ENCODE measurements at regions not wholly inside any gene's neighbourhood (a gene's known extent, or its start where the extent isn't known, plus 50 kb on each side); places are given as distances from the start of the nearest gene placed in this dataset.
"Not testable (repeated sequence)": the region's sequence is repeated elsewhere in the genome, so short reads cannot be mapped to it uniquely, and the experiment has no call there.

- no peaks in the 10 kb centered on the region for H3K36me3 ChIP-seq (ENCODE audit: control insufficient read depth in 4 of 4, insufficient read depth in 3 of 4, low read depth in 1 of 4, low read length in 3 of 4)
- TF ChIP-seq TAF1 (conservative IDR thresholded peaks at IDR 0.05) (no peak), CTCF (IDR thresholded peaks at IDR 0.05; ENCODE audit: low read depth, low read length, missing input control) (no peak), ZBTB33 (IDR thresholded peaks at IDR 0.05) (no peak), FOXA1 (IDR thresholded peaks at IDR 0.05) (no peak), FOXA2 (IDR thresholded peaks at IDR 0.05) (no peak), EGR1 (IDR thresholded peaks at IDR 0.05; ENCODE audit: low read depth in 2 of 2) (no peak), RXRA (IDR thresholded peaks at IDR 0.05) (no peak), ATF3 (IDR thresholded peaks at IDR 0.05) (no peak), GABPA (IDR thresholded peaks at IDR 0.05 in 1 of 2, conservative IDR thresholded peaks at IDR 0.05 in 1 of 2) (no peak), HNF4G (IDR thresholded peaks at IDR 0.05) (no peak), JUND (IDR thresholded peaks at IDR 0.05) (no peak), SP1 (IDR thresholded peaks at IDR 0.05) (no peak), HNF4A (conservative IDR thresholded peaks at IDR 0.05) (no peak), YY1 (IDR thresholded peaks at IDR 0.05) (no peak), RAD21 (IDR thresholded peaks at IDR 0.05) (no peak), REST (IDR thresholded peaks at IDR 0.05) (no peak), MAX (IDR thresholded peaks at IDR 0.05) (no peak)
- no peak overlapping the region for H3K27ac ChIP-seq (ENCODE audit: low read depth in 1 of 2, low read length in 2 of 2)
- H3K4me1 ChIP-seq (ENCODE audit: control insufficient read depth in 4 of 4, insufficient read depth in 4 of 4, low read length in 3 of 4) = no peaks in the 10 kb centered on the region
- H3K9me3 ChIP-seq (ENCODE audit: control insufficient read depth in 4 of 4, low read length in 3 of 4) = no peaks in the 10 kb centered on the region
- no peak overlapping the region for H3K9ac ChIP-seq (ENCODE audit: low read depth in 1 of 2, low read length in 2 of 2)
- peaks cover 0 to 3% (median 0%) of the 10 kb centered on the region in 4 donors for H3K27me3 ChIP-seq (ENCODE audit: control insufficient read depth in 4 of 4, insufficient read depth in 4 of 4, low read length in 3 of 4)
- WGBS = 85% methylated on average over 1 of the region's 1 CpG
- no peak for DNase-seq (ENCODE audit: low spot score)
- no peak overlapping the region for H3K4me3 ChIP-seq (ENCODE audit: low read depth in 1 of 3, low read length in 3 of 3)
Measured at GRCh38 chr7:109622320-109622719, 1052.6 kb downstream of the DNAJB9 start.

GRCh38 chr7:109632890-109633289, 1063.2 kb downstream of the DNAJB9 start:
- not testable (repeated sequence) for H3K4me3 ChIP-seq (ENCODE audit: low read depth in 1 of 3, low read length in 3 of 3); H3K36me3 ChIP-seq (ENCODE audit: control insufficient read depth in 4 of 4, insufficient read depth in 3 of 4, low read depth in 1 of 4, low read length in 3 of 4); H3K27me3 ChIP-seq (ENCODE audit: control insufficient read depth in 4 of 4, insufficient read depth in 4 of 4, low read length in 3 of 4); DNase-seq (ENCODE audit: low spot score); H3K4me1 ChIP-seq (ENCODE audit: control insufficient read depth in 4 of 4, insufficient read depth in 4 of 4, low read length in 3 of 4); H3K27ac ChIP-seq (ENCODE audit: low read depth in 1 of 2, low read length in 2 of 2); H3K9ac ChIP-seq (ENCODE audit: low read depth in 1 of 2, low read length in 2 of 2); H3K9me3 ChIP-seq (ENCODE audit: control insufficient read depth in 4 of 4, low read length in 3 of 4)
- WGBS = 75% methylated on average over 8 of the region's 8 CpGs

All from liver (tissue), 8 donors.